ENCODE measurements at regions not wholly inside any gene's neighbourhood (a gene's known extent, or its start where the extent isn't known, plus 50 kb on each side); places are given as distances from the start of the nearest gene placed in this dataset.

DNA sequence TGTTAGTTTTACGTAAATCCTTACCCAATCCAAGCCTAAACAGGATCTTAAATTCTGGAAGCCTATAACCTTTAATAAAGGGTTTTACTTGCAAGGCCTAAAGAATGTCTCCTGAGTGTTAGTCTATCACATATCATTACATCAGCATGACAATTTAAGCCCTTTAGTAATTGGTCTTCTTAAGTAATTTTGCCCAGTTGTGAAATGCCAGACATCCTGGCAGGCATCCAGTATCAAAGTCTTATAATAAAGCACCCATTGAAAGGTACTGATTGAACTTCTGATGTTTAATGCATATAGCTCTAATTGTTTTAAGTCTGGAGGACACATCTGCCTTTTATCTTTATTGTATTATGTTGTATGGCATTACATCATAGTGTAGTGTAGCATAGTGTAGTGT, 1078.9 kb downstream of the SLITRK1 start:
- DNase-seq (ENCODE audit: low spot score), result no peak

DNA sequence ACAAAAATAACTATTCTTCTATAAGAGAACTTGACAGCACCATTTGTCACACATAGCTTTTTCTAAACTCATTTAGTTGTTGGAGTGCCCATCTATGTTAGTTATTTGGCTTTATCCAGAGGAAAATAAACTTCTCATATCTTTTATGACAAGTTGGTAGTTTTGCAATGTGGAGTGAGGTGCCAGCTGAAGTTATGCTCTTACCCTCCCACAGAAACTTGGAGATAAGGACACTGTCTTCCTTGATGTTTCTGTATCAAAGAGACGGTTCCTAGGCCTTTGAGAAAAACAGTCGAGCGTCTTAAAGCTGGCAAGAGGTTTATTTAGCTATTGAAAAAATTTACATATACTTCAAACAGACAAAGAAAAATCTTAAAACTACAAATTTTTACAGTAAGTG, 1079.7 kb downstream of the SLITRK1 start:
- DNase-seq (ENCODE audit: low spot score), result no peak

DNA sequence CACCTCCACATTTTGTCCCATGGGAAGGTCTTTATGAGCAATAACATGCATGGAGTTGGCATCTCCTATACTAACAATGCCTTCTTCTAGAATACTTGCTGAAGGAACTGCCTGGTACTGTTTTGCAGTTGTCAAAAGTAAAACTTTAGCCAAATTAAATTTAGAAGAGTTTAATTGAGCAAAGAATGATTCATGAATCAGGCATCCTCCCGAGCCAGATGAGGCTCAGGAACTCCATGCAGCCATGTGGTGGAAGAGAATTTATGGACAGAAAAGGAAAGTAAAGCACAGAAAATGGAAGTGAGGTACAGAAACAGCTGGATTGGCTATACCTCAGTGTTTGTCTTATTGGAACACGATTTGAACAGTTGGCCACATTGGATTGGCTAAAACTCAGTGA, 1081.9 kb downstream of the SLITRK1 start:
- no peak for DNase-seq (ENCODE audit: low spot score)

DNA sequence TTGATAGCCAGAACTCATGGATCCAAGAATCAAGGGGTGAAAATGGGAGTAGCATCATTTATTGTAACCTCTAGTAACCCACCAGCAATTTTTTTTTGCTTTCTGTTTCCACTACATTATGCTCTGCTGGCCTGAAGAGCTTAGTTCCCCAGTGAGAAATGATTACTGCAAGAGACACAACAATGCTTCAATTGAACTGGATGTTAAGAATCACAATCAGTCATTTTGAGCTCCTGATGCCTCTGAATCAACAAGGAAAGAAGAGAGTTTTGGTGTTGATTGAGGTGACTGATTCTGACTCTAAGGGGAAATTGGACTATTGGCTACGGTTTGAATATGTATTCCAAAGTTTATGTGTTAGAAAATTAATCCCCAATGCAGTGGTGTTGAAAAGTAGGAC, 1084.4 kb downstream of the SLITRK1 start:
- no peak for DNase-seq (ENCODE audit: low spot score)

DNA sequence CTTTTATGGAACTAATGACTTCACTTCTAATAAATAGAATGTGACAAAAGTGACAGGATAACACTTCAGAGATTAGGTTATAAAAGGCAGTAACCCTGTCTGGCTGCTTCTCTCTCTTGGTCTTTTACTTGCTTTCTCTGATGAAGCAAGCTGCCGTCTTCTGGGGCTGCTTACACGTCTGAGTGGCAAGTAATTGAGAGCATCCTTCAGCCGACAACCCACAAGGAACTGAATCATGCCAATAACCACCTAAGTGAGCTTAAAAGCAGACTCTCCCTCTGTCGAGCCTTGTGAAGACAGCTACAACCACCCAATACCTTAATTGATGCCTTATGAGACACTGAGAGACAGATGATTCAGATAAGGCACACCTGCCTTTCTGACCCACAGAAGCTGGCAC, 1091.2 kb downstream of the SLITRK1 start:
- DNase-seq (ENCODE audit: low spot score), result no peak

DNA sequence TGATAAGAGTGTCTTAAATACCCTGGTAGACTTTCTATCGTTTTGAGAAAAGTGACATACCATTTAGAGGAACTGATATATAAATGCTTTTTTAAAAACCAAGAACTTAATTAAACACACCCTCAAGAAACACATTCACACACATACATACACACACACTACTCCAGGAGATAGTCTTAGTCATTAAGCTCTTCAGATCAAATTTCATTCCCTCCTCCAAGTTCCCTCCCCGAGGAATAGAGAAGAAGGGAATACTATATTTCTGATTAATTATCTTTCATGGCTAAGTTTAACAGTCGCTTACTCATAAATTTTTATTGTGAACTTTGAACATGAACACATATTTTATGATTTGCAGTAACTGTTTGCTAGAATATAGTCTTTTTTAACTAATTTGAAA, 1109.5 kb downstream of the SLITRK1 start:
- no peak for DNase-seq (ENCODE audit: low spot score)

DNA sequence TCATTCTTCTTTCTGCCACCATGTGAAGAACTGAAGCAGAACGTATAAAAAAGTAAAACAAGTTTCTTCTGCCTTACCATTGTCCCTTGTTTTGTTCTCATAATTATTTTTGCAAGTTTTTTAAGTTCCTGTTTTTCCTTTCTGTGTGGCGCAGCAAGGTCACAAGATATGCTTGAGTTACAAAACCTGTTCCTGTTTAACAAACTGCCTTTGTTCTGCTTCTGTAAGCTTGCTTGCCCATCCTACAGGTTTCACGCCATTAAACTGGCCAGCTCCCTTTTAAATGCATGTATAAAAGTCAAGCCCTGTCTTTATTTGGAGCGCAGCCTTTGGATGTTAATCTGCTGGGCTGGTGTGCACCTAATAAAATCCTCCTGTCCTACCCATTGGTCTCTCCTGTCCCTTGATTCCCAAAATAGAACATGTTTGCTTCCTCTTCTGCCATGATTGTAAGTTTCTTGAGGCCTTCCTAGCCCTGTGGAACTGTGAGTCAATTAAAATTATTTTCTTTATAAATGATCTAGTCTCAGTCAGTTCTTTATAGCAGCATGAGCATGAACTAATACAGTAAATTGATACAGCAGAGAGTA, 1115.4 kb downstream of the SLITRK1 start:
- DNase-seq (ENCODE audit: low spot score), result no peak

DNA sequence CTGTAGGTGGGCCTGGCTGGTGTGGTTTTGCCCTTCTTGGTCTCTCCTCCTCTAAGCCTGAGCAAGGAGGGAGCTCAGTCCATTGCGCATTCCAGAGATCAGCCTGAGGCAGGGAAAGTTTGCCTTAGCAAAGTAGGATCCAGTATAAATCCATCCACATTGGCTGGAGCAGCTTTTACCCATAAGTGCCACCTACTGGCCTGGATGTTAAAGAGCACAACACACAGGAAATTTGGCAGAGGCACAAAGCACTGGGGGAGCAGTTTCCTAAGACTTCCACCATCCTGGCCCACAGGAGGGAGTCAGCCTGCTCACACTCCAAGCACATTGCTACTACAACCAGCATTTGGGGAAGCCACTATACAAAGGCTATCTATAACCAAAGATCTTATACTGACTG, 1124.2 kb downstream of the SLITRK1 start:
- DNase-seq (ENCODE audit: low spot score), result no peak

DNA sequence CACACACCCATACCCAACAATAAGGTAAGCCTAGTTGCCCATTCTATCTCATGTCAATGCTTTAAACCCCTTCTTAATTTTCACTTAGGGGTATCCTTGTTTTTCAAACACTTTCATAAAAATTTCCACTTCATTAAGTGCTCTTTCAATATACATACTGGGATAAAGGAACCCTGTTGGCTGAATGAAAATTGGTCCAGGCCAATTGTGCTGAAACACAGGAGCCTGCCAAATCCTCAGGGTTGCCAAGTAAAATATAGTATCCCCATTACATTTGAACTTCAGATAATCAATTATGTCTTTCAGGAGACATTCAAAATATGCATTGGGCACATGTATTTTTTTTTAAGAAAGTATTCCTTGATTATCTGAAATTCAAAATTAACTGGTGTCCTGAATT, 1131.1 kb downstream of the SLITRK1 start:
- DNase-seq (ENCODE audit: low spot score), result no peak

DNA sequence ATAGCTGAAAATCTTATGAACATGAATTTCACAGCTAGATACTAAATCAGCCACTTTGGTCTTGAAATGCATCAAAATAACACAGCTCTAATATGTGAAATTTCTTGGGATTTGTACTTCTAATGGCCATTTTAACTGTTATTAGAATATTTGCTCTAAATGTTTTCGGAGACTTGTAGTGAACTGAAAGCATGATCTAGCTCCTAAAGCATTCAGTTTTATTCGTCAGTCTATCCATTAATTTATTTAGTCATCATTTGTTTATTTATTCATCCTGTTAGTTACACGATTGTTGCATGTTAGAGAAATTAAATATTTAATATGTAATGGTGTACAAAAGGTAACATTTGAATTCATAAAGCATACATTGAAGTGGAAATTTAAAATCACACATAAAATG, 1132.7 kb downstream of the SLITRK1 start:
- no peak for DNase-seq (ENCODE audit: low spot score)

DNA sequence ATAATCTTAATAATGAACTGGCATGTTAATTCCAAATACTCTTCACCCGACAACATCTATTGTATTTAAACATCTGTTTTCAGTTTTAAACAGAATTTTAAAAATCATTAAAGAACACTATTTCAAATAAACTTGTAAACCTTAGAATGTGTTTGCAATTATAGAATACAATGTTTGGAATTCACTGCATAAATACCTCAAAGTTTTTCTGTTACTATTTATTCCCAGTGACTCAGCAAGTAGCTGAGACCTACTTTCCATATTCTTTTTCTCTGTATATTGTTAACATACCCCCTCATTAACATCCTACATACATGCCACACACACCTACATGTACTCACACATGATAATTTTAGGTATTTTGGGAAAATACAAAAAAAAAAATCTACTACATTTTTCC, 1134.3 kb downstream of the SLITRK1 start:
- DNase-seq (ENCODE audit: low spot score), result no peak

DNA sequence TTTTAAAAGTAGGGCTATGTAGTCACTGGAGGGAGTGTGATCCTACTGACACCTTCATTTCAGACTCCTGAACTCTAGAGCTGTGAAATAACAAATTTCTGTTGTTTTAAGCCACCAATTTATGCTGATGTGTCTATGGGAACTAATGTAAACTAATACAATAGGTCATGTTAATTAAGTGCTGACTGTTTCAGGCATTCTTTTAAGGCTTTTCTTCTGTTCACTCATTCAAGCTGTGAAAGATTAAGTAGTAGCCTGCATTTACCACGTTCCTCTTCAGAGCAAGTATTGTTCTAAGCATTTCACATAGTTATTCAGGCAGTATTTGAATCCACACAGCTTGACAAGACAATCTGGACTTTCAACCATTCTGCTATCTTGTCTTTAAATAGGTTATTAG, 1135.0 kb downstream of the SLITRK1 start:
- no peak for DNase-seq (ENCODE audit: low spot score)

DNA sequence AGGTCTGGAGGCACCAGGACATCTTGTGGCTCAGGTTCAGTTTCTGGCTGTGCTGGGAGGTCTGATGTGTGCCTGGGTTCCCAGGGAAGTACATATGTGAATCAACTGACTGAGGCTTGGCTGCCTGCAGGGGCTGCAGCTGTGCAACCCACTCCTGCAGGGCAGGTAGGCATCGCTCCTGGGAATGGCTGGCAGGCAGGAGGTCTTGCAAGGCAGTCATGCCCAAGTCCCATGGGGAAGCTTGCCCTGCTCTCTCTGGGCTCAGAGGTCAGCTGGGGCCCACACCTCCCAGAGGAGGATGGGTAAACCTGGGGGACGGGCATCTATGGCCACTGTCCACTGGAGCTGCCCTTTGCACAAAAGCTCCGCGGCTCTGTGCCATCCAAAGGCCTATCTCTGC, 1141.8 kb downstream of the SLITRK1 start:
- DNase-seq (ENCODE audit: low spot score), result no peak

DNA sequence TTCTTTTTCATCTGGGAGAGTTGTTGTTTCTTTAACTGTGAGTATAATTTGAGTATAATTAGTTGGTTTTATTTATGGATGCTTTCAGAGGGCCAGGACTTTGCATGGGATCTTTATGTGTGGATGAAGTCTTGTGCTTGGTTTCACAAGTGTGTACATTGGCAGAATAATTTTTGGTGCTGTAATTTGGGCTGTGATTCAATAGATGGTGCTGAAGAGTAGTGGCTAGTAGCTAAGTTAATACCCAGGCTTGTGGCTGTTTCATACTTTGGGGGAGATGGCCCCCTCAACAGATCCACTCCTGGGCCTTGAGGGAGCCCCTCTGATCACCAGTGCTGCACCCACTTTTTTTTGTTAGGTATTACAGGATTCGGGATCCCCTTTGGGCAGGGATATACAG, 1142.4 kb downstream of the SLITRK1 start:
- no peak for DNase-seq (ENCODE audit: low spot score)

DNA sequence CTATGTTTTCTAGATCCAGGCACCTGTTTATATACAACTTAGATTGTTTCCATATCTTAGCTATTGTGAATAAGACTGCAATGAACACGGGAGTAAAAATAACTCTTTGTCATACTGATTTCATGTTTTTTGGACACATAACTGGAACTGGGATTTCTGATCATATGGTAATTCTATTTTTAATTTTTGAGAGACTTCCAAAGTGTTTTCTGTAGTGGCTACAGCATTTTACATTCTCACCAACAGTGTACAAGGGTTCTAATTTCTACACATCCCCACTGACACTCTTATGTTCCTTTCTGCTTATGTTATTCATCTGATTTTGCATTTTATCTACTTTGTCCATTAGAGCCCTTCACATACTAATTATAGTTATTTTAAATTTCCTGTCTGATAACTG, 1152.9 kb downstream of the SLITRK1 start:
- no peak for DNase-seq (ENCODE audit: low spot score)

DNA sequence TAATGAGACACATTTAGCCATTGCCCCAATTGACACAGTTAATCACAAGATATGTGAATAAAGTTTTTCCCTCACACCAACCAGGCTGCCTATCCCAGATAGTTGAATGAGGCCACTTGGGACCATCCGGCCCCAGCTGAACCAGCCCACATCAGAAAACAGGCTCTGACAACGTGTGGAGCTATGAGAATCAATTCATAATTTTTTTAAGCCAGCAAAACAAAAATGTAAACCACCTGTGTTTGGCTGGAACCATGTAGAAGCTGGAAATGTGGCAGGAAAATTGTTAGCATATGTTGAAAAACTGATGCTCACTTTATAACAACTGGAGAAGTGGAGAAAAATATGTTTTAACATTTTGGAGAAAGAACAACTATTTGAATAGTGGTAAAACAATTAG, 1161.3 kb downstream of the SLITRK1 start:
- DNase-seq (ENCODE audit: low spot score), result no peak

DNA sequence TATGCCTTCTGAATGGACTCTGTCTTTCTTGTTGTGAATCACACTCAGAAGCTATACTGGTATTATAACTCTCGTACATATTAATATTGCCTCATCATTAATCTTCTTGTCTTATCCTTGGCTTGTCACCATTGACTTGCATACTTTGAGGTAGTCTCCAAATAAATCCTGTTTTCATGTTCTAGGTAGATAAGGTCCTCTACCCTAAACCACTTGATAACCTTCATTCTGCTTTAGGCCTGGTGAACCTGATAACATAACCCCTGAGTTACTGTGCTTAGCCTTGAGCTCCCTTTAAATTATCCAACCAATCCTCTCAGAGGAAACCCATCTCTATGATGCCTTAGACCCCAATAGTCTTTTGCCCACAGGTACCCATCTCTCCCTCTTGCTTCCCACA, 1162.3 kb downstream of the SLITRK1 start:
- DNase-seq (ENCODE audit: low spot score), result no peak

DNA sequence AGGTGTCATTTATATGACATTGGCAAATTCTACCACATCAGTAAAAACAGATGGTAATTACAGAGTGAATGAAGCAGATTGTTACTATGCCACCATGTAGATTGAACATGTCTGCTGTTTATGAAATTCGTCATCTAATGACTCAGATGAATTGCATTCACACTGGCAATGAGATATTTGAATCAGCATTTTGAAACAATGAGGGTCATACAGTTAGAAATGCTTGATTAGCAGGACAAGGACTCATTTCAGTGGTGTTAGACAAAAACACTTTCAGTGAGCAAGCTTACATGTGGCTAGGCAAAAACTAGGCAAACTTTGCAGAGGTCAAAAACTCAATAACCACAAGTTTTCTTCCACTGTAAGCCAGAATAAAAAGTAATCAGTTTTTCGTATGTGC, 1165.0 kb downstream of the SLITRK1 start:
- no peak for DNase-seq (ENCODE audit: low spot score)

DNA sequence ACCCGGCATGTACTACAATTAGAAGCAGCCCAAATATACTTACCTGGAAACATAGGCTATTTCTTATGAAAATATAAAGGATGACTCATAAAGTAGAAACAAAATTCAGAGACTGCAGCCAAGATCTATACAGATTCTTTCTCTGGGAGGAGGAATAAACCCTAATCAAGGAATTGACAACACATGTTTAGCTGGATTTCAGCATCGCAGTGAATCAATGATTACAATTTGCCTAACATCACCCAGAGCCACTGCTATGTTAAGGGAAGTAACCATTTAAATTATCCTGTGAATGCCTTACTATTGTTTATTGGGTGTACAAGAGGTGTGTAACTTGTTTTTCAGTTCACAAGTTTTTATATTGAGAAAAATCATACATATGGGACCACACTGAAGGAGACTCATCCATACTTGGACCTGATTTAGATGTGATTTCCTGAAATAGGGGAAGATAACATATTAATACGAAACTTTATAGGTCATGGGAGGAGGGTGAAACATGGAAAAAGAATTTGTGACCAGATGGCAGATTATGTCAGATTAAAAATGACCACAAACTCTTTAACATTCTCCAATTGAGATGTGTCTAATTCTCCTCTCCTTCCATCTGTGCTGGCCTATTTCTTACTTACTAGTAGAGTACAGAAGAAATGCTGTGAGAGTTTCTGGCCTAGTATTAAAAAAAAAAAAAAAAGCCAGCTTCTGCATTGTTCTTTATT, 1168.4 kb downstream of the SLITRK1 start:
- no peak for DNase-seq (ENCODE audit: low spot score)

DNA sequence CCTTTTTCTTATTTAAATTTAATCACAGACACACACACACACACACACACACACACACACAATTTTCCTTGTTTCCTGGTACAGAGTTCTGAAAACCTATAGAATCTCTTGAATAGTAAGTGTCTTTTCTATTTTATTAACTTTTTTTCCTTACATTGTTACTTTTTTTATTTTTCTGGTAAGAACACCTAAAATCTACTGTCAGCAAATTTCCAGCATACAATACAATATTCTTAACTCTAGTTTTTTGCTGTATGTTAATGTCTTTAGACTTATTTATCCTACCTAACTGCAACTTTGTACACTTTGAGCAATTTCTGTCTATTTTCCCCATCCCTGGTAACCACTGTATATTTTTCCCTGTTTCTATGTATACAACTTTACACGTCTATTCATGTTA, 1179.8 kb downstream of the SLITRK1 start:
- no peak for DNase-seq (ENCODE audit: low spot score)

DNA sequence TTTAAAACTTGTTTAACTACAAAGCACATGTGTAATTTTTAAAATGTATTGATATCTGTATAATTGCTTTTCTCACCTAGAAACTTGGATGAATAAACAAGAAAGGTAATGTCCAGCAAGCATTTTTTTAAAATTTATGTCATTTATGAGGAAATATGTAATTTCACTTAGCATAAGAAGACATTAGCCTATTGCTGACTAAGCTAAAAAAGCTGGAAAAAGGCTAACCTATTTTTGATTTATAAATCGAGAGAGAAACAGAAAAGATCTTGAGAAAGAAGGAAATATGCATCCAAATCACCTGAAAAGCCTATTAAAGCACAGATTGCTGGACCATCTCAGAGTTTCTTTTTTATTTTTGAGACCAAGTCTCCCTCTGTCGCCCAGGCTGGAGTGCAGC, 1181.3 kb downstream of the SLITRK1 start:
- DNase-seq (ENCODE audit: low spot score), result no peak

DNA sequence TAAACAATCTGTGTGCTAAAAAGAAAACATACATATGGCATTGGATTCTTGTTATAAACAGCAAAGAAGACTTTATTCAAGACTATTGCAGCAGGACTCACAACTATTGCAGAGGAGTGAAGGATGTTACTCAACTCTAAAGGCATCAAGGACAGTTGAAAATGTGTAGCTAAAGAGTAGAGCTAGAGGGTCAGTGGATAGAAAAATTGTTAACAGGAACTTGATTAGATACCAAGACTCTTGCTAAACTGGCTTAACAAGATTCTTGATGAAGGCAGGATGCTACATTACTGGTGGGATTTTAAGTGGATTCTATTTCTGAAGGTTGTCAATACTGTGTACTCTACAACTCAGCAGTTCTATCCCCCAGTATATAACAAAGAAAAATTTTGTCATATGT, 1183.3 kb downstream of the SLITRK1 start:
- no peak for DNase-seq (ENCODE audit: low spot score)

DNA sequence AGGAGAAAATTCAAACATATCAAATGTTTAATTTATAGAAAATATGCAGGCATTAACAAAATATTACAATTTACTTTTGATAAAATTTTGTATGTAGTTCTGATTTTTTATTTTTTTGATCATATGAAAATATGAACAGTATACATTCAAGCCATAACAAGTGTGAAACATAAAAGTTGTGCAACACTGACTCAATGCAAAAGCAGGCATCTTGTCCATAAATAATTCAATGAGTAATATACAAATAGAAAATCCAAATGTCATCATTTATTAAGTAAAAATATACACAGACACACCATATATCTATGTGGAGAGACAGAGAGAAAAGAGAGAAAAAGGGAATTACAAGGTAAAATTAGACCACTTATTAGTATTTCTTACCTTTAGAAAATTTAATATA, 1183.9 kb downstream of the SLITRK1 start:
- DNase-seq (ENCODE audit: low spot score), result no peak

DNA sequence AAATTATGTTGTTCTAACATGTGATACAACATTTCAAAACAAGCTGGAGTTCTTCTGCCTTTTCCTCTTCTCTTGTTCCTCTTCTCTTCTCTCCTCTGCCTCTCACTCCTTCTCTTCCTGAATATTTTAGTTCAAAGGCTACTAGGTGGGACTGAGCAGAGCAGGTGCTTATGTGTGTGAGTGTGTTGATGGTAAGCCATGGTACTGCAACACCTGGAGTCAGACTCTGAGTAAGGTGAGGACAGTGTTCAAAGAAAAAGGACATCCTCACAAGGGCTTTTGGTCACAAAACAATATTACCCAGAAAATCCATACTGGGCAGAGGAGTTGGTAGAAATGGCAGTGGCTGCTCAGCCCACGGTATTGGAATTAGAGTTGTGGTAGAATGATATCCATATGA, 1188.7 kb downstream of the SLITRK1 start:
- DNase-seq (ENCODE audit: low spot score), result no peak

Measured in activated CD4-positive, alpha-beta T cell treated with anti-CD3 and anti-CD28 coated beads, Interleukin-2, Interleukin-4, amounts not matched to agents 100 ng/mL and 50 ng/mL, durations not matched to agents 16 hours and 8 hours (primary cell).